Panc1 (cell line): ENCODE measurements at regions not wholly inside any gene's neighbourhood (a gene's known extent, or its start where the extent isn't known, plus 50 kb on each side); places are given as distances from the start of the nearest gene placed in this dataset.

Experiments
- ATAC-seq: fragments of 200-7000 bp; cut with Tn5 transposase; 2 replicates; pipeline ENCODE4 v1.9.1; 2020; ENCODE audit warnings: mild to moderate bottlenecking, moderate library complexity
- BruUV-seq: library from RNA; stranded (reverse); fragments of 400-500 nt; replicated peaks from 2 replicates; lab custom pipeline; 2021; lab: Mats Ljungman, UMichigan
- CTCF ChIA-PET: fragments of 300-600 bp; sonication (Branson Sonifier 250); formaldehyde crosslinking; loops from one replicate; lab custom pipeline; 2022; ENCODE audit warnings: antibody characterized with exemption; lab: Charles Lee
- POLR2A ChIA-PET: fragments of 300-600 bp; sonication (Branson Sonifier 250); formaldehyde crosslinking; loops from one replicate; lab custom pipeline; 2022; ENCODE audit warnings: antibody characterized with exemption; lab: Charles Lee
- DNase-seq: peaks from one replicate; pipeline ENCODE4 v3.0.0-alpha.2; 2010; ENCODE audit warnings: low read depth, low spot score
- H3K27ac ChIP-seq: 2 replicates; pipeline ENCODE4 v1.5.1; 2011; ENCODE audit warnings: mild to moderate bottlenecking, low read length, inconsistent platforms
- H3K27me3 ChIP-seq: fragments of 200-500 bp; sonication (Bioruptor generic); 2 replicates; pipeline ENCODE4 v1.6.0; 2014; ENCODE audit warnings: low read length, inconsistent platforms; ENCODE audit not compliant: control insufficient read depth, insufficient read depth
- H3K36me3 ChIP-seq: fragments of 200-500 bp; sonication (Bioruptor generic); 2 replicates; pipeline ENCODE4 v1.5.1; 2014; ENCODE audit warnings: inconsistent platforms, mild to moderate bottlenecking, low read length, moderate library complexity; ENCODE audit not compliant: control insufficient read depth, insufficient read depth
- H3K4me1 ChIP-seq: 2 replicates; pipeline ENCODE4 v1.5.1; 2011; ENCODE audit warnings: inconsistent platforms, mild to moderate bottlenecking, low read length, moderate library complexity; ENCODE audit not compliant: control insufficient read depth, insufficient read depth
- H3K4me3 ChIP-seq, 2 experiments: 2 replicates each; pipeline ENCODE4 v1.5.1; 2011 to 2012; ENCODE audit warnings: low read depth in 2 of 2, low read length in 2 of 2, mild to moderate bottlenecking in 2 of 2, inconsistent platforms in 1 of 2, moderate library complexity in 1 of 2
- H3K9me3 ChIP-seq: fragments of 200-500 bp; sonication (Bioruptor generic); 2 replicates; pipeline ENCODE4 v1.5.1; 2014; ENCODE audit warnings: low read depth, mild to moderate bottlenecking, inconsistent platforms, low read length, moderate library complexity; ENCODE audit not compliant: control insufficient read depth, insufficient read depth
- POLR2AphosphoS5 ChIP-seq: IDR thresholded peaks from 2 replicates; pipeline ENCODE4 v1.6.1; 2012; ENCODE audit warnings: mild to moderate bottlenecking, low read depth, low read length, moderate library complexity
- SIN3A ChIP-seq: IDR thresholded peaks from 2 replicates; pipeline ENCODE4 v1.6.1; 2012; ENCODE audit warnings: low read depth, mild to moderate bottlenecking, low read length, moderate library complexity, borderline replicate concordance; ENCODE audit not compliant: insufficient read depth
- TCF7L2 ChIP-seq: IDR thresholded peaks from 2 replicates; pipeline ENCODE4 v1.6.1; 2011; ENCODE audit warnings: mild to moderate bottlenecking, low read depth, low read length, inconsistent platforms
- in situ Hi-C: cut with HindIII; loops from 2 replicates; pipeline ENCODE4 v1.10.0; 2016; ENCODE audit warnings: low sequenced_read_pairs, low pct_unique_long_range_greater_than_20kb
- intact Hi-C: fragments of 100-400 bp; cut with micrococcal nuclease; formaldehyde crosslinking; loops from one replicate; pipeline ENCODE4 v1.10.0; 2022; ENCODE audit not compliant: unreplicated experiment
- TF ChIP-seq, protein P1 (sequence below): fragments of 450-650 bp; IDR thresholded peaks from 2 replicates; pipeline ENCODE4 v1.5.1; 2017; ENCODE audit warnings: mild to moderate bottlenecking
- TF ChIP-seq, protein P2 (sequence below), 2 experiments: IDR thresholded peaks; 2 replicates each; pipeline ENCODE4 v1.6.1; 2011 to 2012; ENCODE audit warnings: low read depth in 2 of 2, control low read depth in 1 of 2, low read length in 1 of 2, mild to moderate bottlenecking in 1 of 2, moderate library complexity in 1 of 2; ENCODE audit not compliant: insufficient read depth in 1 of 2

DNA sequence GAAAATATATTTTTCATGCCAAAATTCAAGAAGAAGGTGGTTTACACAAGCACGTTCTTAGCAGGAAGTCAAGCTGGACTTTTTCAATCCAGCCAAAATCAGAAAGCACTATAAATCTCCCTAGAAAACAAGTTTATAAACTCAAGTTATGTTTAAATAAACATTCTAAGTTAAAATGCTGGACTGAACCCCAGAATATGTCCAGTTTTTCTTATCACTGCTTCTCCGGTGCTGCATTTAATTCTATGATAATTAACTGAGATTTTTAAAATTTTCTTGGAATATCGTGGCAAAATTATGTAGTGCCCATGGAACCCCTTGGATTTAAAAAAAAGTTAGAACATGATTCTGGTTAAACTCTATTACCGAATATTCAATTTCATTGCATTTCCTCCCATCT lies 218.2 kb upstream of the MDFIC2 start:
- Histone ChIP-seq H3K4me3 (no peak overlapping the region), H3K4me1 (no peaks in the 10 kb centered on the region), H3K27ac (no peak overlapping the region), H3K36me3 (no peaks in the 10 kb centered on the region), H3K27me3 (no peaks in the 10 kb centered on the region), H3K9me3 (no peaks in the 10 kb centered on the region)
- POLR2A ChIA-PET: no interaction called here
- CTCF ChIA-PET: no interaction called here
- intact Hi-C loops: no loop called here
- TF ChIP-seq TCF7L2 (no peak), POLR2AphosphoS5 (no peak), SIN3A (no peak)
- TF ChIP-seq, protein P1, sequence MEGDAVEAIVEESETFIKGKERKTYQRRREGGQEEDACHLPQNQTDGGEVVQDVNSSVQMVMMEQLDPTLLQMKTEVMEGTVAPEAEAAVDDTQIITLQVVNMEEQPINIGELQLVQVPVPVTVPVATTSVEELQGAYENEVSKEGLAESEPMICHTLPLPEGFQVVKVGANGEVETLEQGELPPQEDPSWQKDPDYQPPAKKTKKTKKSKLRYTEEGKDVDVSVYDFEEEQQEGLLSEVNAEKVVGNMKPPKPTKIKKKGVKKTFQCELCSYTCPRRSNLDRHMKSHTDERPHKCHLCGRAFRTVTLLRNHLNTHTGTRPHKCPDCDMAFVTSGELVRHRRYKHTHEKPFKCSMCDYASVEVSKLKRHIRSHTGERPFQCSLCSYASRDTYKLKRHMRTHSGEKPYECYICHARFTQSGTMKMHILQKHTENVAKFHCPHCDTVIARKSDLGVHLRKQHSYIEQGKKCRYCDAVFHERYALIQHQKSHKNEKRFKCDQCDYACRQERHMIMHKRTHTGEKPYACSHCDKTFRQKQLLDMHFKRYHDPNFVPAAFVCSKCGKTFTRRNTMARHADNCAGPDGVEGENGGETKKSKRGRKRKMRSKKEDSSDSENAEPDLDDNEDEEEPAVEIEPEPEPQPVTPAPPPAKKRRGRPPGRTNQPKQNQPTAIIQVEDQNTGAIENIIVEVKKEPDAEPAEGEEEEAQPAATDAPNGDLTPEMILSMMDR: no peak
- TF ChIP-seq, protein P2, sequence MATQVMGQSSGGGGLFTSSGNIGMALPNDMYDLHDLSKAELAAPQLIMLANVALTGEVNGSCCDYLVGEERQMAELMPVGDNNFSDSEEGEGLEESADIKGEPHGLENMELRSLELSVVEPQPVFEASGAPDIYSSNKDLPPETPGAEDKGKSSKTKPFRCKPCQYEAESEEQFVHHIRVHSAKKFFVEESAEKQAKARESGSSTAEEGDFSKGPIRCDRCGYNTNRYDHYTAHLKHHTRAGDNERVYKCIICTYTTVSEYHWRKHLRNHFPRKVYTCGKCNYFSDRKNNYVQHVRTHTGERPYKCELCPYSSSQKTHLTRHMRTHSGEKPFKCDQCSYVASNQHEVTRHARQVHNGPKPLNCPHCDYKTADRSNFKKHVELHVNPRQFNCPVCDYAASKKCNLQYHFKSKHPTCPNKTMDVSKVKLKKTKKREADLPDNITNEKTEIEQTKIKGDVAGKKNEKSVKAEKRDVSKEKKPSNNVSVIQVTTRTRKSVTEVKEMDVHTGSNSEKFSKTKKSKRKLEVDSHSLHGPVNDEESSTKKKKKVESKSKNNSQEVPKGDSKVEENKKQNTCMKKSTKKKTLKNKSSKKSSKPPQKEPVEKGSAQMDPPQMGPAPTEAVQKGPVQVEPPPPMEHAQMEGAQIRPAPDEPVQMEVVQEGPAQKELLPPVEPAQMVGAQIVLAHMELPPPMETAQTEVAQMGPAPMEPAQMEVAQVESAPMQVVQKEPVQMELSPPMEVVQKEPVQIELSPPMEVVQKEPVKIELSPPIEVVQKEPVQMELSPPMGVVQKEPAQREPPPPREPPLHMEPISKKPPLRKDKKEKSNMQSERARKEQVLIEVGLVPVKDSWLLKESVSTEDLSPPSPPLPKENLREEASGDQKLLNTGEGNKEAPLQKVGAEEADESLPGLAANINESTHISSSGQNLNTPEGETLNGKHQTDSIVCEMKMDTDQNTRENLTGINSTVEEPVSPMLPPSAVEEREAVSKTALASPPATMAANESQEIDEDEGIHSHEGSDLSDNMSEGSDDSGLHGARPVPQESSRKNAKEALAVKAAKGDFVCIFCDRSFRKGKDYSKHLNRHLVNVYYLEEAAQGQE (IDR thresholded peaks at IDR 0.05; ENCODE audit: insufficient read depth in 1 of 2, low read depth in 2 of 2, low read length in 1 of 2): no peak
- BruUV-seq: no TSS peak
- DNase-seq (no peak), ATAC-seq (no peak)
- in situ Hi-C loops: no loop called here

DNA sequence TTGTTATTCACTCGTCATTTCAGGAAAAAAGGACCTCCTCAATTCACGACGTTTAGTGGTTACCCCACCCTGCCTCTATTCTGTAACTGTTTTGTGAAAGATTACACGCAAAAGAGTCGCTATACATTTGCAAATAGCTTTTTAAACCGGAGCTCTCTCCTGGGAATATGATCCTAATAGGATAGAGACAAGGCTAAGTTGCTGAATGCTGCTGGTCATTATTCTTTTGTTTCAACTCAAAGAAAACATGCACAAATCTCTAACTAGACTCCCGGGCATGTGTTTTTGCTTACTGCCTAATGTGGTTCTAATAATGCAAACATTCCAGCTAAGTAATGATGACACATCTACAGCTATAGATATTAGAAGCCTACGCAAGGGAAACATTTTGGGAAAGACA lies 214.6 kb upstream of the MDFIC2 start:
- CTCF ChIA-PET: interaction anchor here (0.7 kb wide), 1 partner anchor 437 kb away, joined by 3 read pairs; no protein-coding TSS in a partner anchor
- in situ Hi-C loops (no loop called here), intact Hi-C loops (no loop called here)
- H3K36me3 ChIP-seq: no peaks in the 10 kb centered on the region
- no peaks in the 10 kb centered on the region for H3K9me3 ChIP-seq
- POLR2A ChIA-PET: no interaction called here
- no peak for ATAC-seq
- TF ChIP-seq, protein P2 (IDR thresholded peaks at IDR 0.05; ENCODE audit: insufficient read depth in 1 of 2, low read depth in 2 of 2, low read length in 1 of 2): no peak
- TF ChIP-seq TCF7L2 (no peak), POLR2AphosphoS5 (no peak), SIN3A (no peak)
- TF ChIP-seq, protein P1: no peak
- no peak overlapping the region for H3K4me3 ChIP-seq
- no peaks in the 10 kb centered on the region for H3K27me3 ChIP-seq
- no peak for DNase-seq
- no peaks in the 10 kb centered on the region for H3K4me1 ChIP-seq
- no peak overlapping the region for H3K27ac ChIP-seq
- BruUV-seq: no TSS peak
